ENCODE measurements at regions not wholly inside any gene's neighbourhood (a gene's known extent, or its start where the extent isn't known, plus 50 kb on each side); places are given as distances from the start of the nearest gene placed in this dataset.

- no peaks in the 10 kb centered on the region for H3K27me3 ChIP-seq (ENCODE audit: control insufficient read depth, extremely low read depth, insufficient read depth, low read length)
- H3K4me3 ChIP-seq (ENCODE audit: control insufficient read depth in 2 of 3, extremely low read depth in 1 of 3, insufficient read depth in 2 of 3, low read depth in 1 of 3, low read length in 3 of 3), result no peak overlapping the region
- H3K9ac ChIP-seq (ENCODE audit: control insufficient read depth, extremely low read depth, insufficient read depth, low read length), result no peak overlapping the region
- no peaks in the 10 kb centered on the region for H3K9me1 ChIP-seq (ENCODE audit: control insufficient read depth, extremely low read depth, insufficient read depth, low read length)
- dilution Hi-C loops (cut with MboI; ENCODE audit: extremely low pct_ligation_motif_present, low sequenced_read_pairs), result no loop called here
- H2AFZ ChIP-seq (ENCODE audit: control insufficient read depth, low read length), result no peak overlapping the region
- H3K79me2 ChIP-seq (ENCODE audit: control insufficient read depth, insufficient read depth, low read length), result no peaks in the 10 kb centered on the region
- no peak overlapping the region for H3K27ac ChIP-seq (ENCODE audit: control insufficient read depth, insufficient read depth, low read length)
- H4K20me1 ChIP-seq (ENCODE audit: control insufficient read depth, extremely low read depth, insufficient read depth, low read length), result no peaks in the 10 kb centered on the region
- no peak for DNase-seq (ENCODE audit: low read depth, low spot score)
- peaks cover 2% of the 10 kb centered on the region for H3K9me3 ChIP-seq (ENCODE audit: control insufficient read depth, low read depth, low read length)
- H3K4me1 ChIP-seq (ENCODE audit: control insufficient read depth, extremely low read depth, insufficient read depth, low read length), result peaks cover 8% of the 10 kb centered on the region
- no peak for TF ChIP-seq CTCF (optimal IDR thresholded peaks at IDR 0.05 in 1 of 3, IDR thresholded peaks at IDR 0.05 in 1 of 3, conservative IDR thresholded peaks at IDR 0.05 in 1 of 3; ENCODE audit: extremely low read depth in 1 of 3, insufficient read depth in 2 of 3, low read length in 3 of 3)
- no peak for TF ChIP-seq EZH2 (IDR thresholded peaks at IDR 0.05; ENCODE audit: low read length)
- no peaks in the 10 kb centered on the region for H3K36me3 ChIP-seq (ENCODE audit: control insufficient read depth in 2 of 2, extremely low read depth in 1 of 2, insufficient read depth in 2 of 2, low read length in 2 of 2)
- FAIRE-seq, result no peak
- H3K4me2 ChIP-seq (ENCODE audit: control insufficient read depth, extremely low read depth, insufficient read depth, low read depth, low read length), result no peak overlapping the region
Measured at GRCh38 chr20:1710484-1710883, 52.9 kb upstream of the SIRPG start.

GRCh38 chr20:1707588-1708449 is 50.2 kb upstream of the SIRPG start:
- FAIRE-seq, result peak; percentile 80
- Histone ChIP-seq H3K9ac (ENCODE audit: control insufficient read depth, extremely low read depth, insufficient read depth, low read length) (no peak overlapping the region), H3K27me3 (ENCODE audit: control insufficient read depth, extremely low read depth, insufficient read depth, low read length) (no peaks in the 10 kb centered on the region), H3K4me1 (ENCODE audit: control insufficient read depth, extremely low read depth, insufficient read depth, low read length) (peaks cover 8% of the 10 kb centered on the region), H4K20me1 (ENCODE audit: control insufficient read depth, extremely low read depth, insufficient read depth, low read length) (no peaks in the 10 kb centered on the region), H3K36me3 (ENCODE audit: control insufficient read depth in 2 of 2, extremely low read depth in 1 of 2, insufficient read depth in 2 of 2, low read length in 2 of 2) (no peaks in the 10 kb centered on the region), H2AFZ (ENCODE audit: control insufficient read depth, low read length) (no peak overlapping the region), H3K27ac (ENCODE audit: control insufficient read depth, insufficient read depth, low read length) (no peak overlapping the region), H3K4me3 (ENCODE audit: control insufficient read depth in 2 of 3, extremely low read depth in 1 of 3, insufficient read depth in 2 of 3, low read depth in 1 of 3, low read length in 3 of 3) (no peak overlapping the region), H3K4me2 (ENCODE audit: control insufficient read depth, extremely low read depth, insufficient read depth, low read depth, low read length) (no peak overlapping the region), H3K9me3 (ENCODE audit: control insufficient read depth, low read depth, low read length) (peaks cover 2% of the 10 kb centered on the region), H3K79me2 (ENCODE audit: control insufficient read depth, insufficient read depth, low read length) (no peaks in the 10 kb centered on the region), H3K9me1 (ENCODE audit: control insufficient read depth, extremely low read depth, insufficient read depth, low read length) (no peaks in the 10 kb centered on the region)
- DNase-seq (ENCODE audit: low read depth, low spot score), result no peak
- dilution Hi-C loops (cut with MboI; ENCODE audit: extremely low pct_ligation_motif_present, low sequenced_read_pairs), result no loop called here
- TF ChIP-seq EZH2 (IDR thresholded peaks at IDR 0.05; ENCODE audit: low read length) (no peak), CTCF (optimal IDR thresholded peaks at IDR 0.05 in 1 of 3, IDR thresholded peaks at IDR 0.05 in 1 of 3, conservative IDR thresholded peaks at IDR 0.05 in 1 of 3; ENCODE audit: extremely low read depth in 1 of 3, insufficient read depth in 2 of 3, low read length in 3 of 3) (no peak)
